Endothelial cell of umbilical vein (primary cell): ENCODE measurements at regions not wholly inside any gene's neighbourhood (a gene's known extent, or its start where the extent isn't known, plus 50 kb on each side); places are given as distances from the start of the nearest gene placed in this dataset.

Source experiments
- BruUV-seq: library from RNA; stranded (reverse); fragments of 400-500 nt; replicated peaks from 2 replicates; lab custom pipeline; 2021; lab: Mats Ljungman, UMichigan
- CTCF ChIA-PET: fragments of 300-600, 350-600 bp; sonication (Branson Sonifier 250); formaldehyde crosslinking; loops from one replicate; lab custom pipeline; 2021; ENCODE audit warnings: antibody characterized with exemption, inconsistent platforms; lab: Charles Lee
- POLR2A ChIA-PET: fragments of 300-600, 350-600 bp; sonication (Branson Sonifier 250); formaldehyde crosslinking; loops from one replicate; lab custom pipeline; 2021; ENCODE audit warnings: antibody characterized with exemption, inconsistent platforms; lab: Charles Lee
- DNase-seq: peaks from one replicate; pipeline ENCODE4 v3.0.0-alpha.2; 2011; ENCODE audit warnings: low read depth, low spot score
- FAIRE-seq: peaks from 2 replicates; lab custom pipeline; 2011; peaks lifted over from hg19 to GRCh38; lab: Jason Lieb, UNC
- H2AFZ ChIP-seq: 2 replicates; pipeline ENCODE4 v1.6.0; 2012; ENCODE audit warnings: low read depth, low read length, control low read depth, inconsistent platforms
- H3K27ac ChIP-seq: 2 replicates; pipeline ENCODE4 v1.5.1; 2011; ENCODE audit warnings: low read depth, mild to moderate bottlenecking, control low read depth, low read length, moderate library complexity; ENCODE audit not compliant: insufficient read depth
- H3K27me3 ChIP-seq, 2 experiments: 2 replicates each; pipeline versions ENCODE4 v1.6.0 to v1.6.1; 2011; ENCODE audit warnings: low read length in 2 of 2, mixed read lengths in 1 of 2; ENCODE audit not compliant: control insufficient read depth in 2 of 2, insufficient read depth in 2 of 2
- H3K36me3 ChIP-seq, 2 experiments: 2 replicates in 1 of 2; 3 replicates in 1 of 2; pipeline ENCODE4 v1.5.1; 2011; ENCODE audit warnings: low read length in 2 of 2, mild to moderate bottlenecking in 1 of 2, moderate library complexity in 1 of 2; ENCODE audit not compliant: control insufficient read depth in 2 of 2, insufficient read depth in 2 of 2; ENCODE audit errors: extremely low read depth in 1 of 2
- H3K4me1 ChIP-seq: 3 replicates; pipeline ENCODE4 v1.5.1; 2011; ENCODE audit warnings: mild to moderate bottlenecking, low read length; ENCODE audit not compliant: control insufficient read depth, insufficient read depth; ENCODE audit errors: extremely low read depth
- H3K4me2 ChIP-seq: 2 replicates; pipeline ENCODE4 v1.6.1; 2011; ENCODE audit warnings: low read length, control low read depth, mixed read lengths; ENCODE audit not compliant: insufficient read depth
- H3K4me3 ChIP-seq, 3 experiments: fragments of 200-600 bp in 1 of 3; sonication (generic), shearing (Covaris generic) in 1 of 3; replicated peaks in 1 of 3; 2 replicates each; pipeline ENCODE4 v1.5.1; 2011 to 2016; ENCODE audit warnings: control low read depth in 3 of 3, low read length in 3 of 3, mild to moderate bottlenecking in 2 of 3, inconsistent platforms in 1 of 3, low read depth in 1 of 3, moderate library complexity in 1 of 3; ENCODE audit not compliant: insufficient read depth in 1 of 3
- H3K79me2 ChIP-seq: 2 replicates; pipeline ENCODE4 v1.6.0; 2012; ENCODE audit warnings: low read length, inconsistent platforms; ENCODE audit not compliant: control insufficient read depth, insufficient read depth
- H3K9ac ChIP-seq: replicated peaks from 2 replicates; pipeline ENCODE3; 2011; ENCODE audit warnings: low read length, control low read depth; ENCODE audit not compliant: insufficient read depth; ENCODE audit errors: extremely low read depth
- H3K9me1 ChIP-seq: replicated peaks from 3 replicates; pipeline ENCODE4 v1.6.0; 2011; ENCODE audit warnings: mild to moderate bottlenecking, low read length; ENCODE audit not compliant: control insufficient read depth, insufficient read depth; ENCODE audit errors: extremely low read depth
- H3K9me3 ChIP-seq: replicated peaks from 2 replicates; pipeline ENCODE4 v1.5.1; 2012; ENCODE audit warnings: low read length, inconsistent platforms; ENCODE audit not compliant: control insufficient read depth, insufficient read depth
- H4K20me1 ChIP-seq: replicated peaks from 2 replicates; pipeline ENCODE3; 2011; ENCODE audit warnings: mild to moderate bottlenecking, low read length; ENCODE audit not compliant: control insufficient read depth, insufficient read depth; ENCODE audit errors: extremely low read depth
- CTCF ChIP-seq, 2 donors: IDR thresholded peaks; 1 replicate in 1 of 2; 2 replicates in 1 of 2; pipeline ENCODE4 v1.5.1; 2011; ENCODE audit warnings: low read length in 2 of 2, mild to moderate bottlenecking in 2 of 2, moderate library complexity in 2 of 2, control low read depth in 1 of 2, inconsistent platforms in 1 of 2, low read depth in 1 of 2; ENCODE audit not compliant: insufficient read depth in 1 of 2; ENCODE audit errors: extremely low read depth in 1 of 2
- EZH2 ChIP-seq: IDR thresholded peaks from 2 replicates; pipeline ENCODE4 v1.6.1; 2012; ENCODE audit warnings: borderline replicate concordance, low read depth, mild to moderate bottlenecking, moderate library complexity, low read length, inconsistent platforms; ENCODE audit not compliant: severe bottlenecking
- FOS ChIP-seq: IDR thresholded peaks from 2 replicates; pipeline ENCODE4 v1.6.1; 2011; ENCODE audit warnings: mild to moderate bottlenecking, low read length, moderate library complexity, borderline replicate concordance; ENCODE audit not compliant: insufficient read depth
- GATA2 ChIP-seq: IDR thresholded peaks from 2 replicates; pipeline ENCODE4 v1.7.0; 2011; ENCODE audit warnings: low read depth, mild to moderate bottlenecking, moderate library complexity, mixed read lengths, low read length; ENCODE audit not compliant: insufficient read length, insufficient read depth
- JUN ChIP-seq: IDR thresholded peaks from 2 replicates; pipeline ENCODE4 v1.6.1; 2011; ENCODE audit warnings: borderline replicate concordance, low read depth; ENCODE audit not compliant: insufficient read length, insufficient read depth
- MAX ChIP-seq: IDR thresholded peaks from 2 replicates; pipeline ENCODE4 v1.6.1; 2011; ENCODE audit not compliant: insufficient read depth, insufficient read length
- MYC ChIP-seq: IDR thresholded peaks from one replicate; pipeline ENCODE4 v1.6.1; 2011; ENCODE audit warnings: mild to moderate bottlenecking, low read depth, low read length
- POLR2A ChIP-seq: IDR thresholded peaks from 2 replicates; pipeline ENCODE4 v1.6.1; 2012; ENCODE audit warnings: low read depth, mild to moderate bottlenecking, control low read depth, low read length
- POLR2AphosphoS5 ChIP-seq: IDR thresholded peaks from 2 replicates; pipeline ENCODE4 v1.6.1; 2012; ENCODE audit warnings: low read depth, mild to moderate bottlenecking, control low read depth, low read length, moderate library complexity; ENCODE audit not compliant: insufficient read depth
- dilution Hi-C: fragments of 300-500 bp; cut with MboI; formaldehyde crosslinking; loops from one replicate; pipeline ENCODE4 v1.15.0; 2019; ENCODE audit warnings: low sequenced_read_pairs; ENCODE audit not compliant: extremely low pct_ligation_motif_present
- intact Hi-C: fragments of 100-400 bp; cut with micrococcal nuclease; formaldehyde crosslinking; loops from one replicate; pipeline ENCODE4 v1.10.0; 2022

GRCh38 chr1:30596470-30596869 is 126.9 kb downstream of the MATN1 start:
- Histone ChIP-seq H3K27me3 (no peaks in the 10 kb centered on the region), H4K20me1 (no peaks in the 10 kb centered on the region), H3K4me2 (no peak overlapping the region), H3K9ac (no peak overlapping the region), H3K4me3 (no peak overlapping the region), H3K79me2 (no peaks in the 10 kb centered on the region), H3K27ac (no peak overlapping the region), H3K9me1 (no peaks in the 10 kb centered on the region), H2AFZ (no peak overlapping the region), H3K4me1 (no peaks in the 10 kb centered on the region), H3K9me3 (no peaks in the 10 kb centered on the region), H3K36me3 (no peaks in the 10 kb centered on the region)
- intact Hi-C loops (no loop called here), dilution Hi-C loops (no loop called here)
- TF ChIP-seq EZH2: no peak
- TF ChIP-seq POLR2A: no peak
- TF ChIP-seq JUN: no peak
- no peak for TF ChIP-seq MYC
- no peak for TF ChIP-seq FOS
- TF ChIP-seq POLR2AphosphoS5: no peak
- TF ChIP-seq CTCF (IDR thresholded peaks at IDR 0.05; ENCODE audit: extremely low read depth in 1 of 2, insufficient read depth in 1 of 2, low read depth in 1 of 2, low read length in 2 of 2): no peak
- TF ChIP-seq MAX: no peak
- TF ChIP-seq GATA2: no peak
- no peak for DNase-seq
- no peak for FAIRE-seq
- ChIA-PET CTCF (no interaction called here), POLR2A (no interaction called here)
- BruUV-seq: no TSS peak
